DND-41 (cell line): ENCODE measurements at regions not wholly inside any gene's neighbourhood (a gene's known extent, or its start where the extent isn't known, plus 50 kb on each side); places are given as distances from the start of the nearest gene placed in this dataset.

ENCODE experiments used
- CTCF ChIP-seq: IDR thresholded peaks from 2 replicates; pipeline ENCODE4 v1.5.1; 2012; ENCODE audit warnings: borderline replicate concordance, low read length, moderate library complexity, mild to moderate bottlenecking; ENCODE audit not compliant: poor library complexity, severe bottlenecking; ENCODE audit errors: extremely low read depth
- EZH2 ChIP-seq: IDR thresholded peaks from 3 replicates; pipeline ENCODE4 v1.6.1; 2012; ENCODE audit warnings: borderline replicate concordance, low read depth, mild to moderate bottlenecking, moderate library complexity, low read length, inconsistent platforms; ENCODE audit not compliant: severe bottlenecking

GRCh38 chr2:153818242-153818641, 53.5 kb upstream of the GALNT13 start:
- TF ChIP-seq CTCF (no peak), EZH2 (no peak)
